Osteoblast (primary cell): ENCODE measurements at regions not wholly inside any gene's neighbourhood (a gene's known extent, or its start where the extent isn't known, plus 50 kb on each side); places are given as distances from the start of the nearest gene placed in this dataset.

ENCODE experiments used
- DNase-seq: peaks from one replicate; pipeline ENCODE4 v3.0.0; 2011; ENCODE audit warnings: low spot score, mixed read lengths; ENCODE audit not compliant: insufficient read length; ENCODE audit errors: missing footprints
- H2AFZ ChIP-seq: 2 replicates; pipeline ENCODE4 v1.6.0; 2011; ENCODE audit warnings: mild to moderate bottlenecking, low read length
- H3K27ac ChIP-seq: 2 replicates; pipeline ENCODE4 v1.5.1; 2011; ENCODE audit warnings: mild to moderate bottlenecking, low read depth, low read length, moderate library complexity
- H3K27me3 ChIP-seq: 2 replicates; pipeline ENCODE4 v1.6.0; 2012; ENCODE audit warnings: mild to moderate bottlenecking, control low read depth, inconsistent platforms, low read length, moderate library complexity; ENCODE audit not compliant: insufficient read depth
- H3K36me3 ChIP-seq: 2 replicates; pipeline ENCODE4 v1.5.1; 2011; ENCODE audit warnings: mild to moderate bottlenecking, low read length, control low read depth, moderate library complexity; ENCODE audit not compliant: insufficient read depth
- H3K4me1 ChIP-seq: 2 replicates; pipeline ENCODE4 v1.5.1; 2011; ENCODE audit warnings: mild to moderate bottlenecking, low read length, control low read depth, moderate library complexity; ENCODE audit not compliant: insufficient read depth
- H3K4me2 ChIP-seq: 2 replicates; pipeline ENCODE4 v1.6.0; 2011; ENCODE audit warnings: mild to moderate bottlenecking, low read length; ENCODE audit not compliant: insufficient read depth
- H3K4me3 ChIP-seq: fragments of 200-600 bp; sonication (generic); 3 replicates; pipeline ENCODE4 v1.5.1; 2012; ENCODE audit warnings: mild to moderate bottlenecking, low read length, inconsistent platforms; ENCODE audit not compliant: insufficient read depth
- H3K79me2 ChIP-seq: 2 replicates; pipeline ENCODE4 v1.6.0; 2012; ENCODE audit warnings: mild to moderate bottlenecking, low read length, control low read depth, inconsistent platforms; ENCODE audit not compliant: insufficient read depth
- H3K9me3 ChIP-seq: 2 replicates; pipeline ENCODE4 v1.5.1; 2011; ENCODE audit warnings: low read depth, low read length, control low read depth
- H4K20me1 ChIP-seq: 2 replicates; pipeline ENCODE4 v1.6.0; 2012; ENCODE audit warnings: mild to moderate bottlenecking, low read length, control low read depth; ENCODE audit not compliant: insufficient read depth
- TF ChIP-seq, protein P1 (sequence below): IDR thresholded peaks from 2 replicates; pipeline ENCODE4 v1.5.1; 2011; ENCODE audit warnings: mild to moderate bottlenecking, low read depth, low read length, moderate library complexity; ENCODE audit errors: extremely low read depth

- H3K9me3 ChIP-seq = no peaks in the 10 kb centered on the region
- H2AFZ ChIP-seq = no peak overlapping the region
- no peak overlapping the region for H3K4me2 ChIP-seq
- H3K27me3 ChIP-seq = no peaks in the 10 kb centered on the region
- H4K20me1 ChIP-seq = no peaks in the 10 kb centered on the region
- no peaks in the 10 kb centered on the region for H3K36me3 ChIP-seq
- peak overlapping the region; percentile 31 for H3K27ac ChIP-seq
- H3K4me3 ChIP-seq = no peak overlapping the region
- DNase-seq = no peak
- H3K4me1 ChIP-seq = peaks cover 23% of the 10 kb centered on the region
- TF ChIP-seq, protein P1, sequence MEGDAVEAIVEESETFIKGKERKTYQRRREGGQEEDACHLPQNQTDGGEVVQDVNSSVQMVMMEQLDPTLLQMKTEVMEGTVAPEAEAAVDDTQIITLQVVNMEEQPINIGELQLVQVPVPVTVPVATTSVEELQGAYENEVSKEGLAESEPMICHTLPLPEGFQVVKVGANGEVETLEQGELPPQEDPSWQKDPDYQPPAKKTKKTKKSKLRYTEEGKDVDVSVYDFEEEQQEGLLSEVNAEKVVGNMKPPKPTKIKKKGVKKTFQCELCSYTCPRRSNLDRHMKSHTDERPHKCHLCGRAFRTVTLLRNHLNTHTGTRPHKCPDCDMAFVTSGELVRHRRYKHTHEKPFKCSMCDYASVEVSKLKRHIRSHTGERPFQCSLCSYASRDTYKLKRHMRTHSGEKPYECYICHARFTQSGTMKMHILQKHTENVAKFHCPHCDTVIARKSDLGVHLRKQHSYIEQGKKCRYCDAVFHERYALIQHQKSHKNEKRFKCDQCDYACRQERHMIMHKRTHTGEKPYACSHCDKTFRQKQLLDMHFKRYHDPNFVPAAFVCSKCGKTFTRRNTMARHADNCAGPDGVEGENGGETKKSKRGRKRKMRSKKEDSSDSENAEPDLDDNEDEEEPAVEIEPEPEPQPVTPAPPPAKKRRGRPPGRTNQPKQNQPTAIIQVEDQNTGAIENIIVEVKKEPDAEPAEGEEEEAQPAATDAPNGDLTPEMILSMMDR = no peak
- no peaks in the 10 kb centered on the region for H3K79me2 ChIP-seq
Measured at GRCh38 chr5:173514661-173515060, 101.8 kb downstream of the BOD1 start.

GRCh38 chr5:173513521-173513991, 102.9 kb downstream of the BOD1 start:
- no peak for DNase-seq
- no peaks in the 10 kb centered on the region for H3K27me3 ChIP-seq
- TF ChIP-seq, protein P1 = peak; percentile 49
- H2AFZ ChIP-seq = no peak overlapping the region
- no peak overlapping the region for H3K4me3 ChIP-seq
- H4K20me1 ChIP-seq = no peaks in the 10 kb centered on the region
- H3K36me3 ChIP-seq = no peaks in the 10 kb centered on the region
- H3K27ac ChIP-seq = peak overlapping the region; percentile 74
- H3K9me3 ChIP-seq = no peaks in the 10 kb centered on the region
- H3K79me2 ChIP-seq = no peaks in the 10 kb centered on the region
- H3K4me2 ChIP-seq = peak overlapping the region; percentile 5
- H3K4me1 ChIP-seq = peaks cover 23% of the 10 kb centered on the region

DNA sequence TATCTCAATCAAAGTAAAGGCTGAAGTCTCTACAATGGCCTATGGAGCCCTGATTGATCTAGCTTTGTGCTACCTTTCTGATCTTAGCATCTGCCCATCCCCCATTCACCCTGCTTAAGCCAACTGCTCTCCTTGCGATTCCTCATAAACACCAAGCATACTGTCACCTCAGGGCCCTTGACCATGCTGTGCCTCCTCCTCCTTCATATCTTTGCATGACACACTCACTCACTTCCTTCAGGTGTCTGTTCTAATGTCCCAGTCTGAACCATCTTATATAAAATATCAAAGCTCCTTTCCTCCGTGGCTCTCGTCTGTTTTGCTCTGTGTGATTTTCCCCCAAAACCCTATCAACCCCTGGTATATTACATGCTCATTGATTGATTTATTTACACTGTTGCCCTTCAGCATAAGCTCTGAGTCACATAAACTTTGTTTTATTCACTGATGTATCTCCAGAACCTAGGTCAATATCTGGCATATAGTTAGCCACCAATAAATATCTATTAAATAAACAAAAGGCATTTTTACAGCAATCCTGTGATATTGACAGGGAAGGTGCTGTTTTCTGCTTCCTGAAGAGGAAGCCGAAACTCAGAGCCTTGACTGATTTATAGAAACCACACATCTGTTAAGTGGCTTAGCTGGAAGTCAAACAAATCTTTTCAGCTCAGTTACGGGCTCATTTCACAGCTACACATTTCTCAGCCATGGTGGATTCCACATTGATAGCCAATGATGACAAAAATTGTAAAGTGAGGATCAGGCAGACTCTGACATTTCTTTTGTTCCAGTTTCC, 103.6 kb downstream of the BOD1 start:
- peak overlapping the region; percentile 5 for H3K4me2 ChIP-seq
- H2AFZ ChIP-seq = no peak overlapping the region
- H3K27me3 ChIP-seq = no peaks in the 10 kb centered on the region
- H3K9me3 ChIP-seq = no peaks in the 10 kb centered on the region
- no peak overlapping the region for H3K4me3 ChIP-seq
- H3K79me2 ChIP-seq = no peaks in the 10 kb centered on the region
- H3K27ac ChIP-seq = peak overlapping the region; percentile 74
- DNase-seq = no peak
- TF ChIP-seq, protein P1 = no peak
- peaks cover 23% of the 10 kb centered on the region for H3K4me1 ChIP-seq
- no peaks in the 10 kb centered on the region for H3K36me3 ChIP-seq
- no peaks in the 10 kb centered on the region for H4K20me1 ChIP-seq

GRCh38 chr5:173509060-173509459, 107.4 kb downstream of the BOD1 start:
- Histone ChIP-seq H2AFZ (no peak overlapping the region), H3K36me3 (no peaks in the 10 kb centered on the region), H3K4me1 (peaks cover 14% of the 10 kb centered on the region), H3K9me3 (peaks cover 5% of the 10 kb centered on the region), H3K4me2 (no peak overlapping the region), H4K20me1 (no peaks in the 10 kb centered on the region), H3K79me2 (no peaks in the 10 kb centered on the region), H3K27ac (no peak overlapping the region), H3K4me3 (no peak overlapping the region), H3K27me3 (no peaks in the 10 kb centered on the region)
- no peak for DNase-seq
- TF ChIP-seq, protein P1 = no peak
